ENCODE measurements at regions not wholly inside any gene's neighbourhood (a gene's known extent, or its start where the extent isn't known, plus 50 kb on each side); places are given as distances from the start of the nearest gene placed in this dataset.

DNA sequence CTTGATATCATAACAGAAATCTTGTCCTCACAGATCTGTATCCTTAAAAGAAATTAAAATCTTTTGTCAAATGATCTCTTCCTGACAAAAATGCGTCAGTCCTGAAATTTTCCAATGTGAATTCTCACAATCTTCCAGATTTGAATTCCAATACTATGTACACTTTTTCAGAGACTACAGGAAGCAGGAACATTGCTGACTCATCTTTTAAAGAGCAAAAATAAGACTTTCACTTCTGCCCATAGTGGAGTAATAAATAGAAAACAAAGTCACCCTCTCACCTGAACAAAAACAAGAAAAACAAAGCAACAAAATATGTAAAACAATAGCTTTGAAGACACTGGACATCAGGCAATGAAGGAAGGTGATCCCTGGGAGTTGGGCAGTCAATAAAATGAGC, 167.0 kb upstream of the IPO5 start:
- TF ChIP-seq EZH2 (IDR thresholded peaks at IDR 0.05; ENCODE audit: low read depth, low read length, severe bottlenecking) (no peak), GABPA (IDR thresholded peaks at IDR 0.05; ENCODE audit: borderline replicate concordance, insufficient read depth, low read length) (no peak), RAD21 (IDR thresholded peaks at IDR 0.05 in 1 of 2, conservative IDR thresholded peaks at IDR 0.05 in 1 of 2; ENCODE audit: low read depth in 2 of 2, low read length in 2 of 2) (no peak), YY1 (IDR thresholded peaks at IDR 0.05; ENCODE audit: low read depth, low read length) (no peak), CEBPB (IDR thresholded peaks at IDR 0.05; ENCODE audit: low read depth, low read length) (no peak), PHF8 (conservative IDR thresholded peaks at IDR 0.05; ENCODE audit: low read depth, low read length) (no peak), SRF (IDR thresholded peaks at IDR 0.05; ENCODE audit: low read depth, low read length) (no peak), NANOG (IDR thresholded peaks at IDR 0.05; ENCODE audit: insufficient read depth, low read depth, low read length, poor library complexity, severe bottlenecking) (no peak), POLR2A (IDR thresholded peaks at IDR 0.05; ENCODE audit: control extremely low read depth in 1 of 2, low read depth in 2 of 2, low read length in 2 of 2) (no peak)
- TF ChIP-seq, protein P1, sequence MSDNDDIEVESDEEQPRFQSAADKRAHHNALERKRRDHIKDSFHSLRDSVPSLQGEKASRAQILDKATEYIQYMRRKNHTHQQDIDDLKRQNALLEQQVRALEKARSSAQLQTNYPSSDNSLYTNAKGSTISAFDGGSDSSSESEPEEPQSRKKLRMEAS (IDR thresholded peaks at IDR 0.05), result no peak
- TF ChIP-seq, protein P2, sequence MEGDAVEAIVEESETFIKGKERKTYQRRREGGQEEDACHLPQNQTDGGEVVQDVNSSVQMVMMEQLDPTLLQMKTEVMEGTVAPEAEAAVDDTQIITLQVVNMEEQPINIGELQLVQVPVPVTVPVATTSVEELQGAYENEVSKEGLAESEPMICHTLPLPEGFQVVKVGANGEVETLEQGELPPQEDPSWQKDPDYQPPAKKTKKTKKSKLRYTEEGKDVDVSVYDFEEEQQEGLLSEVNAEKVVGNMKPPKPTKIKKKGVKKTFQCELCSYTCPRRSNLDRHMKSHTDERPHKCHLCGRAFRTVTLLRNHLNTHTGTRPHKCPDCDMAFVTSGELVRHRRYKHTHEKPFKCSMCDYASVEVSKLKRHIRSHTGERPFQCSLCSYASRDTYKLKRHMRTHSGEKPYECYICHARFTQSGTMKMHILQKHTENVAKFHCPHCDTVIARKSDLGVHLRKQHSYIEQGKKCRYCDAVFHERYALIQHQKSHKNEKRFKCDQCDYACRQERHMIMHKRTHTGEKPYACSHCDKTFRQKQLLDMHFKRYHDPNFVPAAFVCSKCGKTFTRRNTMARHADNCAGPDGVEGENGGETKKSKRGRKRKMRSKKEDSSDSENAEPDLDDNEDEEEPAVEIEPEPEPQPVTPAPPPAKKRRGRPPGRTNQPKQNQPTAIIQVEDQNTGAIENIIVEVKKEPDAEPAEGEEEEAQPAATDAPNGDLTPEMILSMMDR (IDR thresholded peaks at IDR 0.05; ENCODE audit: control extremely low read depth in 1 of 3, insufficient read depth in 1 of 3, low read depth in 1 of 3, low read length in 3 of 3), result no peak
